ENCODE measurements at regions not wholly inside any gene's neighbourhood (a gene's known extent, or its start where the extent isn't known, plus 50 kb on each side); places are given as distances from the start of the nearest gene placed in this dataset.

DNA sequence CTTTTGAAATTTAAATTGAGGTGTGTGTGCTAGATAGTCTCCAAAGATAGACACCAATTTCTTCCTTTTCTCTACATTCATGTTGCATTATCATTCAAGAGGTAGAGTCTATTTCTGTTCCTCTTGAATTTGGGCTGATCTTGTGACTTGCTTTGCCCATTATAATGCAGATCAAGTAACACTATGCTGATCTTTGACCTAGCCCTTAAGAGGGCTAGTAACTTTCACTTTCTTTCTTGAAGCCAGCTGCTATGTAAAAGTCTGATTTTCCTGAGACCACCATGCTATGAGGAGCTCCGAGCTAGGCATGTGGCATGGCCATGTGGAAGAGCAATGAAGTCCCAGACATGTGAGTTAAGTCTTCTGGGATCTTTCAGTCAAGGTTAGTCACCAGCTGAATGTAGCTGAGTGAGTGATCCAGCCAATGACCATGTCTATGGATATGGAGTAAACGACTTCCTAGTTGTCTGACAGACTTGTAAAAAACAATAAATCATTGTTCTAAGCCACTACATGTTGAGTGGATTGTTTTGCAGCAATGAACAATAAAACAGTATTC lies 189.4 kb upstream of the CWC22 start:
- WGBS, 2 donors: 56 to 62% methylated on average over 2 of the region's 2 CpGs
- intact Hi-C loops (cut with DNase I; ENCODE audit: low total_unique reads): no loop called here
- TF ChIP-seq POLR2A (IDR thresholded peaks at IDR 0.05): no peak
- H3K4me3 ChIP-seq (ENCODE audit: low read depth, poor library complexity, severe bottlenecking): no peak overlapping the region
- no peak for DNase-seq (ENCODE audit: low spot score in 2 of 2)

DNA sequence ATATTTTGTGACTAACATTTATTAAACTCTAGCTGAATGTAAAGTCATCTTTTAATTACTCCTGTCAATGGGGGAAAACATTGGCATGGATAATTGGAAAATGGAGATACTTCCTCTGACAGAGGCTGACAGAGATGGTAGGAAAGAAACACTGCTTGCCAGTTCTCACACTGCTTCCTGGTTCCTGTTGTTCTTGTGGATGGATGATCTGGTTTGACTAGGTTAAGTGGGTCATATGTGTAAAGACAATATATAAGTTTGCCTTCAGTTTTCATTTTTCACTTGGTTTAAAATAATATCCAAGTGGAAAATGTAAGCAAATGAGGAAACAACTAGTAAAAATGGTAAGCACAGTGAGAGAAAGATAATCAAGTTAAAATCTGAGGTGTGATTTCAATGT lies 188.8 kb upstream of the CWC22 start:
- H3K4me3 ChIP-seq (ENCODE audit: low read depth, poor library complexity, severe bottlenecking): no peak overlapping the region
- DNase-seq (ENCODE audit: low spot score in 2 of 2): no peak
- intact Hi-C loops (cut with DNase I; ENCODE audit: low total_unique reads): no loop called here
- TF ChIP-seq, protein P1, sequence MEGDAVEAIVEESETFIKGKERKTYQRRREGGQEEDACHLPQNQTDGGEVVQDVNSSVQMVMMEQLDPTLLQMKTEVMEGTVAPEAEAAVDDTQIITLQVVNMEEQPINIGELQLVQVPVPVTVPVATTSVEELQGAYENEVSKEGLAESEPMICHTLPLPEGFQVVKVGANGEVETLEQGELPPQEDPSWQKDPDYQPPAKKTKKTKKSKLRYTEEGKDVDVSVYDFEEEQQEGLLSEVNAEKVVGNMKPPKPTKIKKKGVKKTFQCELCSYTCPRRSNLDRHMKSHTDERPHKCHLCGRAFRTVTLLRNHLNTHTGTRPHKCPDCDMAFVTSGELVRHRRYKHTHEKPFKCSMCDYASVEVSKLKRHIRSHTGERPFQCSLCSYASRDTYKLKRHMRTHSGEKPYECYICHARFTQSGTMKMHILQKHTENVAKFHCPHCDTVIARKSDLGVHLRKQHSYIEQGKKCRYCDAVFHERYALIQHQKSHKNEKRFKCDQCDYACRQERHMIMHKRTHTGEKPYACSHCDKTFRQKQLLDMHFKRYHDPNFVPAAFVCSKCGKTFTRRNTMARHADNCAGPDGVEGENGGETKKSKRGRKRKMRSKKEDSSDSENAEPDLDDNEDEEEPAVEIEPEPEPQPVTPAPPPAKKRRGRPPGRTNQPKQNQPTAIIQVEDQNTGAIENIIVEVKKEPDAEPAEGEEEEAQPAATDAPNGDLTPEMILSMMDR (IDR thresholded peaks at IDR 0.05): no peak
- no peak for TF ChIP-seq POLR2A (IDR thresholded peaks at IDR 0.05)

DNA sequence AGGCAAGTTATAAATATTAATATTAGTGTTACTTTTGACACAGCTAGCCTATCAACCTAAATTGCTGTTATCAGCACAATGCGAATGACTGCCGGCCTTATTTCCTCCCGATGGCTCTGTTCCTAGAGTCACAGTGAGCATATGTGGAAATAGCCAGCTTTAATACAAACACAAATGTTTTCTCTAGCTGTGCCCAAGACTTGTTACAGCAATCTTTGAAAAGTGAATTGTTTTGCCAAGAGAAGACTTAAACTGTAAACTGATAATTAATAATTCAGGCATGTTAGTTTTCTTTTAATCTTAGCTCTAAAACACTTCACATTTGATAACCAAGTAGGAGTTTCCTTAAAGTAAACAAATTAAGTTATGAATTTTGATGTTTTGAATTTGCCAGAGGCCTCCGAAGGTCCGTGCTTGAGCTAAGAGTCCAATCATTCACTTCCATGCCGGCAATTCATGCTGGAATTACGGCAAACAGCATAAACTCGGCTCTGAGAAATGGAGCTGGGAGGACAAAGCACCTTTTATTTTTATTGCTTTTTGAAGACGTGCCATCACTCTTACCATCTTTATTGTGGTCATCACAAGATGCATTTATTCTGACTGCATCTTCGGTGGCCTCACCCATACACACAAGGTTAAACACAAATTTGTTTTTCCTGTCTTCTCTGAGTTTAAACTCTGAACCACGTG lies 184.5 kb upstream of the CWC22 start:
- no peak for TF ChIP-seq POLR2A (IDR thresholded peaks at IDR 0.05)
- TF ChIP-seq, protein P1 (IDR thresholded peaks at IDR 0.05): no peak
- H3K4me3 ChIP-seq (ENCODE audit: low read depth, poor library complexity, severe bottlenecking): no peak overlapping the region
- intact Hi-C loops (cut with DNase I; ENCODE audit: low total_unique reads): no loop called here
- 53 to 56% methylated on average over 11 of the region's 11 CpGs for WGBS, 2 donors
- no peak for DNase-seq (ENCODE audit: low spot score in 2 of 2)

DNA sequence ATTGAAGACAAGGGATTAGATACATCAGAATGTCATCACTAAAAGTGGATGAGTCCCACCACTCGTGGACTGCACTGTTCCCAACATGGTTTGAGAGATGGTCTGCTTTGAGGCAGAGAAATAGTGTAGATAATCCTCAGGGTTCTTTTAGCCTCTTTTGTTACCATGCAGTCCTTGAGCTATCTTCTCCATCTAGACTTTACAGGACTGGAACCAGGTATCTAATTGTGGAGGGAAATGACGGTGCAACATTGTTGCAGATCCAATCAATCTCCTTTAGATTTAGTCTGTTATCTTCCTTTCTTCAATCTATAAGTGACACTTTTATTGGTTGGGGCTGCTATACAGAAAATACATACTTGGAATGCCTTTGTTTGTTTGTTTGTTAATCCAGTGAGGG lies 183.8 kb upstream of the CWC22 start:
- TF ChIP-seq, protein P1 (IDR thresholded peaks at IDR 0.05): no peak
- TF ChIP-seq POLR2A (IDR thresholded peaks at IDR 0.05): no peak
- WGBS, 2 donors: 86% methylated on average over 2 of the region's 2 CpGs
- intact Hi-C loops (cut with DNase I; ENCODE audit: low total_unique reads): no loop called here
- H3K4me3 ChIP-seq (ENCODE audit: low read depth, poor library complexity, severe bottlenecking): no peak overlapping the region
- no peak for DNase-seq (ENCODE audit: low spot score in 2 of 2)

DNA sequence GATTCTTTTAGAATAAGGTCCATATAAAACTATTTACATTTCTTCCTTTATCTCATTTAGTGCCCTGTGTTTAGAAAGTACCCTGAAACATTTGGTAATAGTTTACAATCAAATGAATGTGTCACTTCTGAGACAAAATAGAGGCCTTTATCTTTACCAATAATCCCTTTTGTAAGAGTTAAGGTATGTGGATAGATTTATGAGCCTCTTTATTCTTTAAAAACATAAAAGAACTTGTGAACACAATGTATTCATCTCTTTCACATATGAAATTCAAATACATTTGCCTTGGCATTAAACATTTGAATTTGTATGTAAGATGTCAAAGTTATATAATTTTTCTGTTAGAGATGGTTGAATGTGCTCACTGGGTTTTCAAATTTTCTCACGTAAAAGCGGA lies 180.5 kb upstream of the CWC22 start:
- intact Hi-C loops (cut with DNase I; ENCODE audit: low total_unique reads): no loop called here
- WGBS, 2 donors: 68 to 73% methylated on average over 2 of the region's 2 CpGs
- no peak for DNase-seq (ENCODE audit: low spot score in 2 of 2)
- H3K4me3 ChIP-seq (ENCODE audit: low read depth, poor library complexity, severe bottlenecking): no peak overlapping the region
- TF ChIP-seq, protein P1 (IDR thresholded peaks at IDR 0.05): no peak
- no peak for TF ChIP-seq POLR2A (IDR thresholded peaks at IDR 0.05)

DNA sequence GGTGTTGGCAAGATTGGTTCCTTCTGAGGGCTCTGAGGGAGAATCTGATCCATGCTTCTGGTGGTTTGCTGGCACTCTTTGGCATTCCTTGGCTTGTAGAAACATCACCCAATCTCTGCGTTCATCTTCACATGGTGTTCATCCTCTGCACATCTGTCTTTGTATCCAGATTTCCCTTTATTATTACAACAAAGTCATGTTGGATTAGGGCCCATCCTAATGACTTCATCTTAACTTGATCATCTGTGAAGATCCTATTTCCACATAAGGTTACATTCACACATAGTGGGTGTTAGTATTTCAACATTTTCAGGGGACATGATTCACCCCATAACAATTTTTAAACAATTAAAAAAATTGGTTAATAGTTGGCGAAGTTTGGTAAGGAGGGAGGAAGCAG lies 177.4 kb upstream of the CWC22 start:
- TF ChIP-seq, protein P1 (IDR thresholded peaks at IDR 0.05): no peak
- TF ChIP-seq POLR2A (IDR thresholded peaks at IDR 0.05): no peak
- intact Hi-C loops (cut with DNase I; ENCODE audit: low total_unique reads): no loop called here
- no peak overlapping the region for H3K4me3 ChIP-seq (ENCODE audit: low read depth, poor library complexity, severe bottlenecking)
- no peak for DNase-seq (ENCODE audit: low spot score in 2 of 2)
- 46 to 69% methylated on average over 2 of the region's 2 CpGs for WGBS, 2 donors

Measured in lower leg skin (tissue), 4 donors.